GM12872 (cell line): ENCODE measurements at regions not wholly inside any gene's neighbourhood (a gene's known extent, or its start where the extent isn't known, plus 50 kb on each side); places are given as distances from the start of the nearest gene placed in this dataset.

Source experiments
- CTCF ChIP-seq: IDR thresholded peaks from 3 replicates; pipeline ENCODE4 v1.5.1; 2011; ENCODE audit warnings: low read depth, mild to moderate bottlenecking, low read length, moderate library complexity; ENCODE audit not compliant: insufficient read depth

- TF ChIP-seq CTCF: no peak
These were observed 1473.4 kb downstream of the SUCLG1 start for GRCh38 chr2:82985572-82986197.

DNA sequence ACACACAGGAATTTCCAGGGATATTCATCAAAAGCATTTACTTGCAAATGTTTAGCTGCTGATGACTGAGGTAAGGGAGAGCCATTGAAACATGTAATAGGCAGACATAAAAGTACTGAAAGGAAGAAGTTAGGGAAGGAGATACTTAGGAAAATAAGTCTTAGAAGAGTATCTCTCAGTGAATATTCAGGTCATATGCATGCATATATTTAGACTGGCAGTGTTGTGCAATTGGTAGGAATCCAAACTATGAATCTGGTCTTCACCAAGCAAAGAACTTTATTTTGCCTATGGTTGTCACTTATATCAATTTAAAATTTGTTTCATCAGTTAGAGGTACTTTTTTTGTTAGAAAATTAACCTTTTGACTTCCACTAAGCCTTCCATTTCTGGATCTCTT is 1490.7 kb downstream of the SUCLG1 start:
- TF ChIP-seq CTCF: no peak

GRCh38 chr2:82964341-82964740 is 1494.7 kb downstream of the SUCLG1 start:
- no peak for TF ChIP-seq CTCF

- TF ChIP-seq CTCF: no peak
These were observed 1499.4 kb downstream of the SUCLG1 start for GRCh38 chr2:82959727-82960126.

GRCh38 chr2:82954868-82955267 is 1504.2 kb downstream of the SUCLG1 start:
- no peak for TF ChIP-seq CTCF

GRCh38 chr2:82939211-82939610 is 1519.9 kb downstream of the SUCLG1 start:
- TF ChIP-seq CTCF: no peak

GRCh38 chr2:82913566-82913965 is 1545.5 kb downstream of the SUCLG1 start:
- no peak for TF ChIP-seq CTCF
